Natural killer cell (primary cell): ENCODE measurements at regions not wholly inside any gene's neighbourhood (a gene's known extent, or its start where the extent isn't known, plus 50 kb on each side); places are given as distances from the start of the nearest gene placed in this dataset.

Source experiments
- ATAC-seq, 3 donors: fragments of 150-1000 bp in 2 of 3; fragments of 200-7000 bp in 1 of 3; cut with Tn5 transposase; 1 replicate in 1 of 3; 2 replicates in 2 of 3; pipeline ENCODE4 v1.10.0; 2021; ENCODE audit warnings: mild to moderate bottlenecking in 2 of 3, moderate library complexity in 2 of 3
- DNase-seq, 2 donors: peaks; one replicate each; pipeline versions ENCODE4 v3.0.0 to v3.0.0-alpha.2; 2013 to 2021; ENCODE audit warnings: mixed read lengths in 1 of 2
- H3K27ac ChIP-seq: one replicate; pipeline ENCODE4 v1.5.1; 2013; ENCODE audit warnings: mild to moderate bottlenecking, low read length
- H3K27me3 ChIP-seq: one replicate; pipeline ENCODE4 v1.6.1; 2013; ENCODE audit warnings: low read length; ENCODE audit not compliant: control insufficient read depth, insufficient read depth
- H3K36me3 ChIP-seq: one replicate; pipeline ENCODE4 v1.6.1; 2013; ENCODE audit warnings: low read length; ENCODE audit not compliant: control insufficient read depth, insufficient read depth
- H3K4me1 ChIP-seq: one replicate; pipeline ENCODE4 v1.6.1; 2013; ENCODE audit warnings: low read length; ENCODE audit not compliant: control insufficient read depth, insufficient read depth
- H3K4me3 ChIP-seq: one replicate; pipeline ENCODE4 v1.5.1; 2013; ENCODE audit warnings: low read length
- H3K9me3 ChIP-seq: one replicate; pipeline ENCODE4 v1.6.1; 2013; ENCODE audit warnings: low read length; ENCODE audit not compliant: control insufficient read depth, insufficient read depth
- H3K27ac Mint-ChIP-seq, 2 donors: one replicate each; pipeline ENCODE4 v1.8.0; 2022; ENCODE audit warnings: mild to moderate bottlenecking in 2 of 2, mixed read lengths in 2 of 2, moderate library complexity in 1 of 2
- H3K27me3 Mint-ChIP-seq, 2 donors: one replicate each; pipeline ENCODE4 v1.8.0; 2022; ENCODE audit warnings: low read depth in 2 of 2, mixed read lengths in 2 of 2
- H3K36me3 Mint-ChIP-seq: one replicate; pipeline ENCODE4 v1.8.0; 2022; ENCODE audit warnings: mixed read lengths
- H3K4me1 Mint-ChIP-seq, 2 donors: one replicate each; pipeline ENCODE4 v1.8.0; 2022; ENCODE audit warnings: mixed read lengths in 2 of 2
- H3K4me3 Mint-ChIP-seq: one replicate; pipeline ENCODE4 v1.8.0; 2022; ENCODE audit warnings: mild to moderate bottlenecking, moderate library complexity, mixed read lengths
- H3K9me3 Mint-ChIP-seq, 2 donors: one replicate each; pipeline ENCODE4 v1.8.0; 2022; ENCODE audit warnings: mixed read lengths in 2 of 2
- CTCF ChIP-seq: fragments of 200-600 bp; IDR thresholded peaks from one replicate; pipeline ENCODE4 v1.8.0; 2022; ENCODE audit warnings: antibody characterized with exemption
- WGBS: methylation state at CpG from one replicate; pipeline ENCODE4 v1.1.7; 2013; ENCODE audit warnings: missing lambda C conversion rate; ENCODE audit not compliant: insufficient coverage; 5-methylcytosine and 5-hydroxymethylcytosine counted together
- intact Hi-C: fragments of 100-400 bp; cut with micrococcal nuclease; formaldehyde crosslinking; loops from one replicate; pipeline ENCODE4 v1.14.2; 2022

GRCh38 chr1:222375701-222376100, 172.2 kb downstream of the HHIPL2 start:
- DNase-seq (no peak), ATAC-seq (no peak)
- H3K27me3 ChIP-seq, result no peaks in the 10 kb centered on the region
- Mint-ChIP-seq H3K9me3 (peaks cover 3% of the 10 kb centered on the region in 2 donors), H3K4me1 (no peaks in the 10 kb centered on the region), H3K36me3 (no peaks in the 10 kb centered on the region), H3K4me3 (no peak overlapping the region), H3K27ac (no peak overlapping the region), H3K27me3 (peaks cover 12 to 17% of the 10 kb centered on the region in 2 donors)
- intact Hi-C loops, result no loop called here
- H3K9me3 ChIP-seq, result no peaks in the 10 kb centered on the region
- H3K4me1 ChIP-seq, result no peaks in the 10 kb centered on the region
- 100% methylated on average over 2 of the region's 2 CpGs for WGBS
- H3K36me3 ChIP-seq, result no peaks in the 10 kb centered on the region
- no peak overlapping the region for H3K27ac ChIP-seq
- no peak for TF ChIP-seq CTCF
- no peak overlapping the region for H3K4me3 ChIP-seq

- no peak overlapping the region for H3K27ac ChIP-seq
- intact Hi-C loops, result no loop called here
- 78% methylated on average over 7 of the region's 7 CpGs for whole genome bisulfite sequencing
- H3K27me3 ChIP-seq, result no peaks in the 10 kb centered on the region
- H3K36me3 ChIP-seq, result no peaks in the 10 kb centered on the region
- no peaks in the 10 kb centered on the region for H3K36me3 Mint-ChIP-seq
- H3K27me3 Mint-ChIP-seq, result peaks cover 6 to 13% of the 10 kb centered on the region in 2 donors
- no peak overlapping the region for H3K4me3 Mint-ChIP-seq
- H3K27ac Mint-ChIP-seq, result no peak overlapping the region
- DNase-seq (no peak), ATAC-seq (no peak)
- no peak overlapping the region for H3K4me3 ChIP-seq
- no peaks in the 10 kb centered on the region for H3K9me3 Mint-ChIP-seq
- no peak for TF ChIP-seq CTCF
- H3K4me1 ChIP-seq, result no peaks in the 10 kb centered on the region
- no peaks in the 10 kb centered on the region for H3K4me1 Mint-ChIP-seq
- H3K9me3 ChIP-seq, result no peaks in the 10 kb centered on the region
These were observed 173.9 kb downstream of the HHIPL2 start for GRCh38 chr1:222373831-222374602.

- Mint-ChIP-seq H3K4me1 (no peaks in the 10 kb centered on the region), H3K27me3 (peaks cover 6 to 13% of the 10 kb centered on the region in 2 donors), H3K27ac (no peak overlapping the region), H3K9me3 (no peaks in the 10 kb centered on the region), H3K4me3 (no peak overlapping the region), H3K36me3 (no peaks in the 10 kb centered on the region)
- Histone ChIP-seq H3K9me3 (no peaks in the 10 kb centered on the region), H3K4me1 (no peaks in the 10 kb centered on the region), H3K27me3 (no peaks in the 10 kb centered on the region), H3K27ac (no peak overlapping the region), H3K36me3 (no peaks in the 10 kb centered on the region), H3K4me3 (no peak overlapping the region)
- TF ChIP-seq CTCF, result no peak
- no peak for ATAC-seq
- intact Hi-C loops, result no loop called here
- DNase-seq, result no peak
These were observed 174.7 kb downstream of the HHIPL2 start for GRCh38 chr1:222373216-222373615.

GRCh38 chr1:222372221-222372620, 175.7 kb downstream of the HHIPL2 start:
- DNase-seq (no peak), ATAC-seq (no peak)
- intact Hi-C loops, result no loop called here
- no peak for TF ChIP-seq CTCF
- Mint-ChIP-seq H3K27me3 (peaks cover 6 to 13% of the 10 kb centered on the region in 2 donors), H3K4me3 (no peak overlapping the region), H3K27ac (no peak overlapping the region), H3K4me1 (no peaks in the 10 kb centered on the region), H3K36me3 (no peaks in the 10 kb centered on the region), H3K9me3 (no peaks in the 10 kb centered on the region)
- H3K9me3 ChIP-seq, result no peaks in the 10 kb centered on the region
- no peaks in the 10 kb centered on the region for H3K36me3 ChIP-seq
- H3K4me3 ChIP-seq, result no peak overlapping the region
- no peak overlapping the region for H3K27ac ChIP-seq
- H3K4me1 ChIP-seq, result no peaks in the 10 kb centered on the region
- H3K27me3 ChIP-seq, result no peaks in the 10 kb centered on the region
- WGBS, result 88% methylated on average over 3 of the region's 3 CpGs
